Right atrium auricular region (tissue), 2 donors: ENCODE measurements at regions not wholly inside any gene's neighbourhood (a gene's known extent, or its start where the extent isn't known, plus 50 kb on each side); places are given as distances from the start of the nearest gene placed in this dataset.

Source experiments
- DNase-seq: peaks from one replicate; pipeline ENCODE4 v3.0.0-alpha.2; 2019; ENCODE audit warnings: low spot score
- H3K27ac ChIP-seq, 2 donors: fragments of 200-600 bp; sonication (generic); 1 replicate in 1 of 2; 2 replicates in 1 of 2; pipeline ENCODE4 v1.5.1; 2016 to 2019
- H3K27me3 ChIP-seq, 2 donors: fragments of 200-600 bp; sonication (generic); one replicate each; pipeline versions ENCODE4 v1.5.1 to v1.6.0; 2017 to 2019
- H3K36me3 ChIP-seq: fragments of 200-600 bp; sonication (generic); one replicate; pipeline ENCODE4 v1.5.1; 2016
- H3K4me1 ChIP-seq, 2 donors: fragments of 200-600 bp; sonication (generic); one replicate each; pipeline versions ENCODE4 v1.5.1 to v1.6.0; 2017 to 2019
- H3K4me3 ChIP-seq, 2 donors: fragments of 200-600 bp; sonication (generic); 1 replicate in 1 of 2; 2 replicates in 1 of 2; pipeline ENCODE4 v1.5.1; 2017 to 2019; ENCODE audit warnings: mild to moderate bottlenecking in 1 of 2, moderate library complexity in 1 of 2
- H3K9me3 ChIP-seq, 2 donors: fragments of 200-600 bp; sonication (generic); one replicate each; pipeline ENCODE4 v1.5.1; 2019
- CTCF ChIP-seq, 2 donors: fragments of 200-600 bp; sonication (generic); IDR thresholded peaks; one replicate each; pipeline ENCODE4 v1.5.1; 2019; ENCODE audit warnings: antibody characterized with exemption in 2 of 2

- no peak overlapping the region for H3K4me3 ChIP-seq
- H3K27me3 ChIP-seq: no peaks in the 10 kb centered on the region
- no peak for DNase-seq
- no peak for TF ChIP-seq CTCF (IDR thresholded peaks at IDR 0.05)
- no peak overlapping the region for H3K27ac ChIP-seq
- H3K9me3 ChIP-seq: no peaks in the 10 kb centered on the region
- no peaks in the 10 kb centered on the region for H3K36me3 ChIP-seq
- H3K4me1 ChIP-seq: no peaks in the 10 kb centered on the region
Observed at GRCh38 chr1:30307182-30307581, 416.2 kb downstream of the MATN1 start.

GRCh38 chr1:30305519-30305918 lies 417.9 kb downstream of the MATN1 start:
- H3K27ac ChIP-seq: no peak overlapping the region
- no peaks in the 10 kb centered on the region for H3K4me1 ChIP-seq
- no peak overlapping the region for H3K4me3 ChIP-seq
- H3K36me3 ChIP-seq: no peaks in the 10 kb centered on the region
- no peak for TF ChIP-seq CTCF (IDR thresholded peaks at IDR 0.05)
- no peaks in the 10 kb centered on the region for H3K27me3 ChIP-seq
- H3K9me3 ChIP-seq: no peaks in the 10 kb centered on the region
- DNase-seq: no peak

GRCh38 chr1:30305061-30305460 lies 418.3 kb downstream of the MATN1 start:
- Histone ChIP-seq H3K4me1 (no peaks in the 10 kb centered on the region), H3K27ac (no peak overlapping the region), H3K9me3 (no peaks in the 10 kb centered on the region), H3K36me3 (no peaks in the 10 kb centered on the region), H3K4me3 (no peak overlapping the region), H3K27me3 (no peaks in the 10 kb centered on the region)
- peak; percentile 18 for DNase-seq
- TF ChIP-seq CTCF (IDR thresholded peaks at IDR 0.05): no peak

DNA sequence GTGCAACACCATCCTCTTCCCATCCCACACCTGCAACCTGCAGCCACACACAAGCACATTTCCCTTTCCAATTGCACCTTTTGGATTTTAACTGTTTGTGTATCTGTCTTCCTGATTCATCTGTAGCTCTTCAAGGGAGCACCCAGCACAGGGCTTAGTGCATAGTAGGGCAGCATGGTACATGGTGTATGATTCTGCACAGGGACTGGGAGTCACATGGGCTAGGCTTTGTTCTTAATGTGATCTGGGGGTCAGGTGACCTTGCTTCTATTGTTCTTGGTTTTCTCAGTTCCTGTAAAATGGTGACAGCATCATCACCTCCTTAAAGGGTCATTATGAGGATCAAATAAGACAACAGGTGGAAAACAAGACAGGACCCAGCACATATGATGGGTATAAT lies 419.3 kb downstream of the MATN1 start:
- H3K27ac ChIP-seq: no peak overlapping the region
- H3K9me3 ChIP-seq: no peaks in the 10 kb centered on the region
- H3K4me3 ChIP-seq: no peak overlapping the region
- no peak for TF ChIP-seq CTCF (IDR thresholded peaks at IDR 0.05)
- DNase-seq: peak; percentile 32
- no peaks in the 10 kb centered on the region for H3K27me3 ChIP-seq
- H3K36me3 ChIP-seq: no peaks in the 10 kb centered on the region
- no peaks in the 10 kb centered on the region for H3K4me1 ChIP-seq

GRCh38 chr1:30303387-30303786 lies 420.0 kb downstream of the MATN1 start:
- H3K4me3 ChIP-seq: no peak overlapping the region
- H3K27ac ChIP-seq: no peak overlapping the region
- no peaks in the 10 kb centered on the region for H3K27me3 ChIP-seq
- H3K9me3 ChIP-seq: no peaks in the 10 kb centered on the region
- no peak for TF ChIP-seq CTCF (IDR thresholded peaks at IDR 0.05)
- no peaks in the 10 kb centered on the region for H3K4me1 ChIP-seq
- DNase-seq: no peak
- H3K36me3 ChIP-seq: no peaks in the 10 kb centered on the region

GRCh38 chr1:30302858-30303257 lies 420.5 kb downstream of the MATN1 start:
- no peaks in the 10 kb centered on the region for H3K36me3 ChIP-seq
- no peaks in the 10 kb centered on the region for H3K27me3 ChIP-seq
- TF ChIP-seq CTCF (IDR thresholded peaks at IDR 0.05): no peak
- H3K27ac ChIP-seq: no peak overlapping the region
- DNase-seq: peak; percentile 26
- H3K4me1 ChIP-seq: no peaks in the 10 kb centered on the region
- no peak overlapping the region for H3K4me3 ChIP-seq
- peaks cover 0 to 3% of the 10 kb centered on the region in 2 donors for H3K9me3 ChIP-seq
